Mammary epithelial cell (primary cell): ENCODE measurements at regions not wholly inside any gene's neighbourhood (a gene's known extent, or its start where the extent isn't known, plus 50 kb on each side); places are given as distances from the start of the nearest gene placed in this dataset.

Source experiments
- CTCF ChIP-seq, 2 donors: IDR thresholded peaks in 1 of 2; conservative IDR thresholded peaks in 1 of 2; 2 replicates each; pipeline ENCODE4 v1.5.1; 2011 to 2012; ENCODE audit warnings: inconsistent platforms in 2 of 2, low read length in 2 of 2, mild to moderate bottlenecking in 2 of 2, control low read depth in 1 of 2, low read depth in 1 of 2; ENCODE audit not compliant: insufficient read depth in 1 of 2; ENCODE audit errors: extremely low read depth in 1 of 2
- EZH2 ChIP-seq: IDR thresholded peaks from 2 replicates; pipeline ENCODE4 v1.6.1; 2012; ENCODE audit warnings: low read length, inconsistent platforms, borderline replicate concordance

GRCh38 chr4:27843776-27844175 is 983.1 kb downstream of the STIM2 start:
- TF ChIP-seq CTCF (conservative IDR thresholded peaks at IDR 0.05 in 1 of 2, IDR thresholded peaks at IDR 0.05 in 1 of 2; ENCODE audit: extremely low read depth in 1 of 2, insufficient read depth in 1 of 2, low read depth in 1 of 2, low read length in 2 of 2): no peak
- TF ChIP-seq EZH2: no peak
